ENCODE measurements at regions not wholly inside any gene's neighbourhood (a gene's known extent, or its start where the extent isn't known, plus 50 kb on each side); places are given as distances from the start of the nearest gene placed in this dataset.
A peak's percentile ranks its signal among the peaks of the same experiment; 100 is the strongest.
"Not testable (repeated sequence)": the region's sequence is repeated elsewhere in the genome, so short reads cannot be mapped to it uniquely, and the experiment has no call there.

DNA sequence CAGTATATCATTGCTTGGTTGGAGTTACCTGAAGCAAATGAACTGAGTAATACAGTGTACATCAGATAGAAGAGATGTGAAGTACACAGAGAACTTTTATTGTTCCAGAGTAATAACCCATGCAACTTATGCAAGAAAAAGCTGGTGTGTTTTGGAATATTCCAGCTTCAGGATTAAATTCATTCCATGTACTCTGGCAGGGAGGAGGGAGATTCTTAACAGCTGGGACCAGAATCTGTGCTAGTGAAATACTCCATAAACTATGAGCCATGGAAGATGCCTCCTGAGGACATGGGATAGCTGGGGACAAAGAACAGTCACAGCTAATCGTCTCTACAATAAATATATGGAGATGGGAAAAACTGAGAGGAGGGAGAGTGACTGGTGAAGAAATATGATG lies 101.6 kb upstream of the OTUD4 start:
- Histone ChIP-seq H3K27ac (no peak overlapping the region), H3K4me3 (no peak overlapping the region), H3K4me1 (replicated peaks in 1 of 2) (peaks cover 8 to 20% of the 10 kb centered on the region in 2 donors)
- in situ Hi-C loops (cut with MboI; ENCODE audit: low pct_unique_long_range_greater_than_20kb in 2 of 9, low sequenced_read_pairs in 9 of 9, unreplicated experiment in 9 of 9) = no loop called here
- no peak for ATAC-seq (replicated peaks in 6 of 8)
- WGBS, 10 experiments = 29 to 100% (median 88%) methylated on average over 1 of the region's 1 CpG; no CpG with 5 or more reads in 4 of the 10 experiments

DNA sequence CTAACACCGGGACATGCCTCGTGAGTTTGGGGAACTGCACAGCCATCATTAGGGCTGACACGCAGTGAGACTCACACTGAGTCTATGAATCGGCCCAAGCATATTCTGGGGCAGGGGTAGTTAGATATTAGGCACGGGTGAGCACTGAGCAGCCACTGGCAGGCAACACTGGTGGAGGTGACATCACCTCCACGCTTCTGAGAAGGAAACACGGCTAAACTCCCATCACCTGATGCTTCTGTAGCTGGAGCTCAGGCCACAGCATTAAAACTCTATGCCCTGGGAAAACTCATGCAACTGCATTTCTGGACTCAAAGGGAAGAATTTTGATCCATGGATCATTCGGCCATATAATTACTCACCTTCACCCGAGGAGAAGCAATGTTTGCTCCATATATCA lies 100.8 kb upstream of the OTUD4 start:
- 48 to 100% (median 83%) methylated on average over 1 to 6 of the region's 9 CpGs; no CpG with 5 or more reads in 1 of the 10 experiments for WGBS, 10 experiments
- H3K27ac ChIP-seq = no peak overlapping the region
- H3K4me3 ChIP-seq = no peak overlapping the region
- peaks cover 8 to 20% of the 10 kb centered on the region in 2 donors for H3K4me1 ChIP-seq (replicated peaks in 1 of 2)
- in situ Hi-C loops (cut with MboI; ENCODE audit: low pct_unique_long_range_greater_than_20kb in 2 of 9, low sequenced_read_pairs in 9 of 9, unreplicated experiment in 9 of 9) = no loop called here
- ATAC-seq (replicated peaks in 6 of 8) = peak in 2 of 8 experiments; percentile 6 to 15

DNA sequence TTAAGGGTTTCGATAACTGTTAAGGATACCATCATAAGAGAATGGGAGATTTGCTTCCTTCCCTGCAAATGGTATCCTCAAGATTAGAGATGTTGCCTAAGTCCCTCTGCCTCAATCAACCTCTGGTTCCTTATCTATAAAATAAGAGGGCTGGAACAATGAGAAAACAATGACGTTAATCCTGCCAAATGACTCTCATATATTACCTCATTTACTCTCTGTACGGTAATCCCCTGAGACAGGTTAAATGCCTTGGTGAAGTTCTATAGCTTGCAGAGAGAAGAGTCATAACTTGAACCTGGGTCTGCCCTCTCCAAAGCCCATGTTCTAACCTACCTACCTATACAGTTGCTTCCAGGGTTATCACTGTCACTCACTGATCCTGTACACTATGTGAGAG lies 100.2 kb upstream of the OTUD4 start:
- 57 to 100% (median 94%) methylated on average over 1 to 3 of the region's 3 CpGs; no CpG with 5 or more reads in 1 of the 10 experiments for WGBS, 10 experiments
- ATAC-seq (replicated peaks in 6 of 8) = no peak

DNA sequence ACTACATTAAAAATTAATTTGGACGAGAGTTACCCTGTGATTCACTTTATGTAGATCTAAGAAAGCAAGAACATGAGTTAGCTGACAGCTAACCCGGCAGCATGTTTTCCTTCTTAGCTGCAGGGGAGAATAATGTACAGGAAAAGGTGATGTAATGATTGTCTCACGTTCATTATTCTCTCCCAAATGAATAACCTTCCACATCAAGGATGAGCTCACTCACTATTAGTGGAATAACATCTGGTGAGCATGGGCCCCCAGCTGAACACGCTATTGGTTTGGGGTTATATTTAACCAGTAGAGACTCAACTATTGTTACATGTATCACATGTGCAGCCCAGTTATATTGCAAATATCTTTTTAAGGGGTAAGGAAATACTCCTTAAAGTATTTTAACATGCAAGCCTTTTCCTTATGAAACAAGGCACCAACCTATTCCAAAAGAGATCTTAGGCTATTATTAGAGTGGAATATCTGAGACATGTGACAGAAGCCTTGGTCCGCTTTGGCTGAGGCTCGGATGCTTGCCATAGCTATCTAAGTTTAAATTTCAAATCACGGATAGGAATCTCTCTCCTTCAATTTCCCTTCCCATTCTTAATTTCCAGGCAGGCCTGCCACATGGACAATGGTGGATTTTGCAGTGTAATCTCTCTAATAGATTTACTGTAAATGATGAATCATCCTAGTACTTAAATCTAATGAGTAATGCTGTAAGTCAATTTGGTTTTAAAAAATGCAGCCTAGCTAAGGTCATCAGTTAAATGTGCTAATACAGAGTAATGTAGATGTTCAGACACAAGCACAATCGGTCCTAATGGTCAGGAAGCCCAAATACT lies 99.0 kb upstream of the OTUD4 start:
- H3K4me1 ChIP-seq (replicated peaks in 1 of 2) = peaks cover 8 to 20% of the 10 kb centered on the region in 2 donors
- ATAC-seq (replicated peaks in 6 of 8) = peak; percentile 82 to 94 (median 90)
- peak overlapping the region; percentile 58 to 82 for H3K27ac ChIP-seq
- in situ Hi-C loops (cut with MboI; ENCODE audit: low pct_unique_long_range_greater_than_20kb in 2 of 9, low sequenced_read_pairs in 9 of 9, unreplicated experiment in 9 of 9) = no loop called here
- 0 to 67% (median 43%) methylated on average over 1 to 7 of the region's 8 CpGs for WGBS, 10 experiments
- peak overlapping the region in 1 of 5 donors; percentile 18 for H3K4me3 ChIP-seq

More for the DNA sequence above, 100.2 kb upstream of the OTUD4 start:
- Histone ChIP-seq H3K27ac (no peak overlapping the region), H3K4me3 (no peak overlapping the region), H3K4me1 (replicated peaks in 1 of 2) (peaks cover 8 to 20% of the 10 kb centered on the region in 2 donors)
- in situ Hi-C loops (cut with MboI; ENCODE audit: low pct_unique_long_range_greater_than_20kb in 2 of 9, low sequenced_read_pairs in 9 of 9, unreplicated experiment in 9 of 9) = no loop called here

DNA sequence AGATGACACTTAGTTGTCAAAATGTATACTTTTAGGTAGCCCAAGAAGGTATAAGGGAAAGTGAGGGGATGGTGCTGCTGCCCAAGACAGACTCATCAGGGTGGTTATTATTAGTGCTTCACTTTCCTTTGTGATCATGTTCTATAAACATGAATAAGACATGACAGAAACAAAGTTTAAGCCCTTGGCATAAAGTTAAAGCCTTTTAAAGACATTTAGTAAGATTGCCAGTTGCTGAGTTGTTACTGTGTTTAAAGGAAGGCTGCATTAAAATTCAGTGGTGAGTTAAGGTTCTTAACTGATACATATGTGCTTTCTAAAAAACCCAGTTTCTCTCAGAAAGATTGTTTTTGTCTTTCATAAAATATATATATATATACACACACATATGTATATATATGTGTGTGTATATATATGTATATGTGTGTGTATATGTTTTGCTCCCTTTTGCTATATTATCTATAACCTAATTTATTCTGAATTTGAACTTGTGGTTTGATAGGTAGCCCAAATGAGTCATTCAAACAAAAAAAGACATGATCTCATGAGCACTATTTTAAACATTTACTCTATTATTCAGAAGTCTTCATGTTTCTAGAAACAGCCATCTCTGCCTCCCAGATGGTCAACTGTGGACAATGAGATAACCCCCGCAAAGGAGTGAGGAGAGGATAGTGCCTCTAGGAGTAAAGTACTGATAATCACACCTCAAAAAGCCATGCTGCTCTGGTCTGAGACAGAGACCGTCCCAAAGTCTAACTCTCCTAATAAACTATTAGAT lies 98.1 kb upstream of the OTUD4 start:
- H3K27ac ChIP-seq = peak overlapping the region; percentile 58 to 82
- ATAC-seq (replicated peaks in 6 of 8) = peak; percentile 22 to 76 (median 65)
- H3K4me1 ChIP-seq (replicated peaks in 1 of 2) = peaks cover 8 to 20% of the 10 kb centered on the region in 2 donors
- 50 to 83% (median 66%) methylated on average over 1 to 2 of the region's 2 CpGs; no CpG with 5 or more reads in 6 of the 10 experiments for WGBS, 10 experiments
- in situ Hi-C loops (cut with MboI; ENCODE audit: low pct_unique_long_range_greater_than_20kb in 2 of 9, low sequenced_read_pairs in 9 of 9, unreplicated experiment in 9 of 9) = no loop called here
- no peak overlapping the region for H3K4me3 ChIP-seq

DNA sequence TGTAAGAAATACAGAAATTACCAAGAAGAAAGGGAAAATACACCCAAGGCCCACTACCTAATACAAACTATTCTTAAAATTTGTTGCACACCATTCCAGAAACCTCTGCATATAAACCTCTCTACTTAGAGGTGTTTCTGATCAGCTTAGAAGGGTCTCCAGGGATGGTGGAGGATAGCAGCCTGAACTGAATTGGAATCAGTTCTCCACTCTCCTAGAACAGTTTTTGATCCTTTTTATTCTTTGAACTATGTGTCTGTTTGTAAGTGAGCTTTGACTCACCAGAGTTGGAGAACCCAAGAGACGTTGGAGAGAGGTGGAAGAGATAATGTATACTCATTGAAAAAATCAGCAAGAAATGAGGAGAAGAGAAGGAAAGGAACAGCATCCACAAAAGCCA lies 96.6 kb upstream of the OTUD4 start:
- no peak for ATAC-seq (replicated peaks in 6 of 8)
- in situ Hi-C loops (cut with MboI; ENCODE audit: low pct_unique_long_range_greater_than_20kb in 2 of 9, low sequenced_read_pairs in 9 of 9, unreplicated experiment in 9 of 9) = no loop called here
- Histone ChIP-seq H3K4me1 (replicated peaks in 1 of 2) (peaks cover 8 to 20% of the 10 kb centered on the region in 2 donors), H3K27ac (no peak overlapping the region), H3K4me3 (no peak overlapping the region)
- 33 to 90% (median 71%) methylated on average over 1 of the region's 1 CpG; no CpG with 5 or more reads in 2 of the 10 experiments for WGBS, 10 experiments

DNA sequence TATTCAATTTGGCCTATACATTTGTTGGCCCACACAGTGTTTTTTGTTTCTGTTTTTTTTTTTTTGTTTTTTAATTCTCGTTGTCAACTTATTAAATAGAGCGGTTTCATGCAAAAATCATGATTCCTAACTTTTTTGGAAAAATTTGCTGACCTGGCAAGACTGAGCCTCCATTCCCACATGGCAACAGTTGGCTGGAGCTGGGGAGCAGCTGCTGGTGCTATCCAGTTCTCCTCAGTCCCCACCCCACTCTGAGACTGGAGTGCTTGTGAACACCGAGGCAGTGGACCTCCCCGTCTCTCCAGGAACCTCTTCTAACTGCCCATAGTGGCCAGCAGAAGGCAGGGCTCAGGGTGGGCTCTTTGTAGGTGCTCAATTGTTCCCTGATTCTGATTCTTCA lies 95.7 kb upstream of the OTUD4 start:
- H3K4me1 ChIP-seq (replicated peaks in 1 of 2) = peaks cover 8 to 20% of the 10 kb centered on the region in 2 donors
- no peak for ATAC-seq (replicated peaks in 6 of 8)
- in situ Hi-C loops (cut with MboI; ENCODE audit: low pct_unique_long_range_greater_than_20kb in 2 of 9, low sequenced_read_pairs in 9 of 9, unreplicated experiment in 9 of 9) = no loop called here
- H3K4me3 ChIP-seq = no peak overlapping the region
- H3K27ac ChIP-seq = no peak overlapping the region
- 39 to 100% (median 90%) methylated on average over 1 to 4 of the region's 4 CpGs; no CpG with 5 or more reads in 1 of the 10 experiments for WGBS, 10 experiments

DNA sequence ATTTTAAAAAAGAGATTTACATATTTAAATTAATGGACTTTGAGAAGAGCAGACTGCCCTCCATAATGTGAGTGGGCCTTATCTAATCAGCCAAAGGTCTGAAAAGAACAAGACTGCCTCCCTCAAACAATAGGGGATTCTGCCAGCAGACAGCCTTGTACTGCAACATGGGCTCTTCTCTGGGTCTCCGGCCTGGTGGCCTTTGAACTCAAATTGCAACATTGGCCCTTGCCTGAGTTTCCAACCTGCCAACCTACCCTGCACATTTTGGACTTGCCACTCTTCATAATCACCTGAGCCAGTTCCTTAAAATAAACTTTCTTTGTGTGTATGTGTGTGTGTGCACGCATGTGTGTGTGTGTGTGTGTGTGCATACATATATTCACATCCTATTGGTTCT lies 90.8 kb upstream of the OTUD4 start:
- H3K4me1 ChIP-seq (replicated peaks in 1 of 2) = no peaks in the 10 kb centered on the region
- H3K27ac ChIP-seq = no peak overlapping the region
- in situ Hi-C loops (cut with MboI; ENCODE audit: low pct_unique_long_range_greater_than_20kb in 2 of 9, low sequenced_read_pairs in 9 of 9, unreplicated experiment in 9 of 9) = no loop called here
- no peak for ATAC-seq (replicated peaks in 6 of 8)
- 86 to 100% methylated on average over 1 of the region's 2 CpGs; no CpG with 5 or more reads in 8 of the 10 experiments for WGBS, 10 experiments
- H3K4me3 ChIP-seq = no peak overlapping the region

DNA sequence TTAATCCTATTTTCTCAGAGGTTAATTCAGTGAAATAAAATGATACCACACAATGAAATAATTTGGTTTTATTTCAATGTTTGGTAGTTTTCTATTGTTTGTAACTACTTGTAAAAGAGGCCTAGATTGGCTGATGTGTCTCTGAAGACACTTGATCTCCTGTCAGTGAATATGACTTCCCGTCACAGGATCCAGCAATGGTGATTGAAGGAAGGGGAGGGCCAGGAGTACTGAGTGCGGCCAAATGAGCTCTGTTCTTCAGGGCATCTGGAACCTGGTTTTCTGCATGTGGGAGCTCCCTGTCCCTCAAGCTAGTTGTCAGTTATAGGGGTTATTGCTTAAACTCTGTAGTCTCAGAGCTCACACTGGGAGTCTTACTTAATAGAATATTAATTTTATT lies 86.5 kb upstream of the OTUD4 start:
- no peaks in the 10 kb centered on the region for H3K4me1 ChIP-seq (replicated peaks in 1 of 2)
- H3K4me3 ChIP-seq = no peak overlapping the region
- no peak overlapping the region for H3K27ac ChIP-seq
- WGBS, 10 experiments = 0 to 100% (median 50%) methylated on average over 1 to 2 of the region's 2 CpGs; no CpG with 5 or more reads in 3 of the 10 experiments
- in situ Hi-C loops (cut with MboI; ENCODE audit: low pct_unique_long_range_greater_than_20kb in 2 of 9, low sequenced_read_pairs in 9 of 9, unreplicated experiment in 9 of 9) = no loop called here
- ATAC-seq (replicated peaks in 6 of 8) = no peak

DNA sequence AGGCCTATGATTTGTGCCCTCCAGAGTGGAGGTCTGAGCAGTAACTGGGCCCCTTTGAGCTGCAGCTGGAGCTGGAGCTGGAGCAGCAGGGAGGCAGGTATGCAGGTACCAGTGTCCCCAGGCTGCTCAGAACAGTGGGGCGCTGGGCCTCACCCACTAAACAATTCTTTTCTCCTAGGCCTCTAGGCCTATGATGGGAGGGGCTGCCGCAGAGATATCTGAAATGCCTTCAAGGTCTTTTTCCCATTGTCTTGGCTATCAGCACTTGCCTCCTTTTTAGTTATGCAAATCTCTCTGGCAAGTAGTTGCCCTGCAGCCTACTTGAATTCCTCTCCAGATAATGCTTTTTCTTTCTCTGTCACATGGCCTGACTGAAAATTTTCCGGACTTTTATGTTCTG lies 79.7 kb upstream of the OTUD4 start:
- ATAC-seq (replicated peaks in 6 of 8) = peak in 1 of 8 experiments; percentile 22
- H3K27ac ChIP-seq = no peak overlapping the region
- H3K4me3 ChIP-seq = no peak overlapping the region
- H3K4me1 ChIP-seq (replicated peaks in 1 of 2) = no peaks in the 10 kb centered on the region
- 0 to 100% (median 49%) methylated on average over 1 to 3 of the region's 3 CpGs; no CpG with 5 or more reads in 1 of the 10 experiments for WGBS, 10 experiments
- in situ Hi-C loops (cut with MboI; ENCODE audit: low pct_unique_long_range_greater_than_20kb in 2 of 9, low sequenced_read_pairs in 9 of 9, unreplicated experiment in 9 of 9) = no loop called here

DNA sequence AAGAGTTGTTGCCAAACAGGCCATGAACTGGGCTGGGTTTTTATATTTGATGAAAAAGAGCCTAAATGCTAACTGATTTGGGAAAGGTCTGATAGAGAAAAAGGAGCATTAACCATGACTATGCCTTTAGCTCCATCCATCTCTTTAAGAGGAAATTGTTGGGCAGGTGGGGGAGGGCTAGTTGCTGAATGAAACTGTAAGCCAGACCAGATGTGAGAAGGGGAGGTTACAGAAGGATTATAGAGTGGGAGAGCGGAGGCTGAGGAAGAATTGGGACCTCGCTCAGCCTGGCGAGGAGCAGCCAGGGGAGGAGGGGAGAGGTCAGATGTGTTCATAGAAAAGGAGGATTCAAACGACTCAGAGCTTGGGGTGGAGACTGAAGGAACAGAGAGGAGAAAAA lies 74.9 kb upstream of the OTUD4 start:
- ATAC-seq (replicated peaks in 6 of 8); H3K4me1 ChIP-seq (replicated peaks in 1 of 2); H3K4me3 ChIP-seq; in situ Hi-C loops (cut with MboI; ENCODE audit: low pct_unique_long_range_greater_than_20kb in 2 of 9, low sequenced_read_pairs in 9 of 9, unreplicated experiment in 9 of 9); H3K27ac ChIP-seq: not testable (repeated sequence)
- WGBS, 10 experiments = 0 to 80% (median 62%) methylated on average over 1 to 4 of the region's 4 CpGs

DNA sequence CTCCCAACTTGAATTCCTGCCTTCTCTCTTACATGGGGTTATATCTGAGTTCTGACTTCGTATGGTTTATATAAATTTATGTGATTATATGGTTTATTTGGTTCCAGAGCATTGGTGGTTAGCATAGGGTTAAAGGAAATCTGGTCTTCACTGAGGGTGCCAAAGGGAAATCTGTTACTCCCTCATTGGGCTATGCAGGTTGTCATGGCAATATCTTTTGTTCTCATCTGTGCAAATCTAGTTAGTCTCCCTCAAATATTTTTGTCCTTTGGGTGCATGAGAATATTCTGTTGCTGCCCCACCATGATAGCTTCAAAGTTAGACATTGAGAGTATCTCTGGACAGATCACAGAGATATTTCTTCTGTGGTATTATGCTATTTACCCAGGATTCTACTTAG lies 71.8 kb upstream of the OTUD4 start:
- no peak for ATAC-seq (replicated peaks in 6 of 8)
- 0 to 75% (median 23%) methylated on average over 1 of the region's 1 CpG; no CpG with 5 or more reads in 2 of the 10 experiments for WGBS, 10 experiments
- in situ Hi-C loops (cut with MboI; ENCODE audit: low pct_unique_long_range_greater_than_20kb in 2 of 9, low sequenced_read_pairs in 9 of 9, unreplicated experiment in 9 of 9) = no loop called here

DNA sequence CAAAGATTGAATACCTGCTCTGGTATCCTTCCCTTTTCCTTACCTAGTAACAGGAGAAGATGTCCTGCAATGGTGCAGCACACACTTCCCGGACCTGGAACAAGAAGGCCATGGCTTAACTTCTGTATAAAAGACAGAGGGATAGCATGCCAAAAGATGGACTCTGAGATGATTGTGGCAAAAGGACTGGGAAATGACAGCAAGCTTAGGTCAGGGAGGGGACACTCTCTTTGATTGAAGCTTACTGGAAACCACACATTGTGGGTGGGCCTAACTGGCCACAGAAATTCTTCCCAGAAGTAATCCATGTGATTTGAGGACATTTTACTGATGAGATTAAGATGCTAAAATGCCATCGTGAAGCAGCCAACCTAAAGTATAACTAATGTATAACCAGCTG lies 71.0 kb upstream of the OTUD4 start:
- 40 to 100% (median 75%) methylated on average over 1 to 2 of the region's 2 CpGs; no CpG with 5 or more reads in 1 of the 10 experiments for WGBS, 10 experiments
- in situ Hi-C loops (cut with MboI; ENCODE audit: low pct_unique_long_range_greater_than_20kb in 2 of 9, low sequenced_read_pairs in 9 of 9, unreplicated experiment in 9 of 9) = no loop called here
- H3K4me3 ChIP-seq = no peak overlapping the region
- no peak overlapping the region for H3K27ac ChIP-seq
- ATAC-seq (replicated peaks in 6 of 8) = peak in 5 of 8 experiments; percentile 19 to 74 (median 28)
- no peaks in the 10 kb centered on the region for H3K4me1 ChIP-seq (replicated peaks in 1 of 2)

More for the DNA sequence above, 71.8 kb upstream of the OTUD4 start:
- Histone ChIP-seq H3K4me1 (replicated peaks in 1 of 2) (no peaks in the 10 kb centered on the region), H3K27ac (no peak overlapping the region), H3K4me3 (no peak overlapping the region)

Data from motor neuron (in vitro differentiated cells).